GM18520 (cell line): ENCODE measurements at regions not wholly inside any gene's neighbourhood (a gene's known extent, or its start where the extent isn't known, plus 50 kb on each side); places are given as distances from the start of the nearest gene placed in this dataset.

Experiments used
- ATAC-seq: cut with Tn5 transposase; IDR thresholded peaks from one replicate; pipeline ENCODE4 v1.9.1; 2021; ENCODE audit not compliant: unreplicated experiment

DNA sequence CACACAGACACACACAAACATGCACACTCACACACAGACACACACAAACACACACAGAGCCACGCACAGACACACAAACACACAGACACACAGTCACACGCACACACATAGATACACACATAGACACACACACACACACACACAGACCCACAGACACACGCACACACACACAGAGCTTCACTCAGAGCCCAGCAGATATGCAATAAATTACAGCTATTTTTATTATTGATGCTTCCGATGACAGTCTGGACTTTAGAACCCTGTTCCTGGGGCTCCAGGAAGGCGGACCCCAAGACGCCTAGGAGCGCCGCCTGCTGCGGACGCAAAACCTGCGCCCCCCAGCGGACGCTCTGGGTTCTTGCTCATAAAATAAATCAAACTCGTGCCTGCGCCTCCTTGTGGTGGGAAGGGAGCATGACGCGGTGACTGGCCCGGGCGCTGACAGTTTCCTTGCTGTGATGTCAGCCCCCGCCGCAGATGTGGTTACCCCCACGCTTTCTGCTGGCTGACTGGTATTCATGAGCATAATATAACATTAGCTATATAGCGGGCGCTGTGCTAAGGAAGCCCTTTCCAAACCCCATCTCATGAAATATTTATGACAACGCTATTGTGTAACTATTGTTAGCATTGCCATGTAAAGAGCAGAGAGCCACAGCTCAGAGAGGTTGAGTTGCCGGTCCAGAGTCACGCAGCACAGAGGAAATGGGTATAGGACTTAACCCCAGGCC lies 64.4 kb upstream of the TM9SF2 start:
- peak; percentile 28 for ATAC-seq

DNA sequence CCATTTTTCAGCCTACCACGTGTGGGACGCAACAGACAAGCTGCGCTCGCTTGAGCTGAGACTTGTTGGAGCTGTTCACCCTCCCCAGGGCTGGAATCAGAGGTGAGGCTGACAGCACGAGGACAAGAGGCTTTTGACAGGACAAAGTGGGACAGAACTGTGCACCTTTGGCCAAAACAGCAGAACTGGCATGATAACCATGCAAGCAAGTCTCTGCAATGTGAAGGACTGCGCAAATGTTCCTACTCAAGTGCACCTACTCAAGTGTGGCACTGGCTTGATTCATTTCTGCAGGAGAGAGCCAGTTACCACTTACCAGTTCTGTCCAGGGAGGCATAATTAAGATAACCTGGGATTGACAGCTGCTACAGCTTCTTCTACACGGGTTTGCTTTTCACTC lies 62.2 kb upstream of the TM9SF2 start:
- no peak for ATAC-seq

DNA sequence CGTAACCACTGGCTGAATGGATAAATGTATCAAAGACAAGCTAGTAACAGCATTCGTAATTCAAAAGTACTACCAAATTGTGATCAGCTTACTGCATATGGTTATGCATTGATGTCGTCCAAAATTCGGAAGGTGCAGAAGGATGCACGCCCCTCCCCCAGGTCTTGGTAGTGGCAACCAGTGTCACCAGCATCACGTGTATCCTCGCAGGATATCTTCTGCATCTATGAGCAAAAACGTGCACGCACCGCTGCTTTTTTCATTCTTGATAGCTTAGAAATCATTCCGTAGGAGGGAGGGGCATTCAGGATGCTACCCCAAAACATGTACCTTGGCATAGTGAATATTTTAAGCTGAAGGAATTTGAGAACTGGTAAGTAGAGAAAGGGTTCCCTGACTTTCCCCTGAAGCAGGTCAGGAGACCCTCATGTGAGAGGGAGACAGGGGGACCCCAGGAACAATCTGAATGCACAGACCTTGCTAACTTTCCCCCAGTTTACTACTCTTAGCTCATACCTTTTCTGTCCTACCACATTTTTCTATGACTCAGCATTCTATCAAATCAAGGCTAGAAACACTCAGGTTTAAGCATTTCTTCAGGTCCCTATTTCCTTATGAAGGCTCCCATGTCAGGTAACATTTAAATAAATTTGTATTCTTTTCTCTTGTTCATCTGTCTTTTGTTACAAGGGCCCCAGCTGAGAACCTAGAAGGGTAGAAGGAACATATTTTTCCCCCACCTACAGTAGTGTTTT lies 61.2 kb upstream of the TM9SF2 start:
- ATAC-seq: no peak

DNA sequence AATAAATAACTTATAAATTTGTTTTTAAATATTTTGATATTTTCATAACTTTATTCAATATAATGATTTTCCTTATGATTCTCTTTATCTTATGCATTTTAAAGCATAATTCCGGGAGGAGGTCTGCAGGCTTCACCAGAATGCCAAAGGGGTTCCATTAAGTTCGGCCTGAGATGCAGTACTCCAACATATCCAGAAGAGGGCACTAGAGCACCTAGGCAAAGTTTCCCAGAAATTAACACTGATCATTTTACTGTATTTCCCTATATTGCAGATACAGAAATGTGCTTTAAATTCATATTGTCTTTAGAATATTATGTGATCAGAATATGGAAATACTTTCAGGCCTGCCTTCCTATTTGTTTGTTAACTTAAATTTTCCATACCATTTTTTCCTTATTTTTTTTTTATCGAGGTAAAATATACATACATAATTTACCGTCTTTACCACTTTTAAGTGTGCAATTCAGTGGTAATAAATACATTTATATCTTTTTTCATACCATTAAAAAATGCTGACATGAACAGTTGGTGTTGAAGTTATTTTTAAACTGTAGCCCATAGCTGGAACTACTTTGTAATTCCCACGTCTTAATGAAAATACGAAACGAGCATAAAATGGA lies 58.9 kb upstream of the TM9SF2 start:
- ATAC-seq: no peak

DNA sequence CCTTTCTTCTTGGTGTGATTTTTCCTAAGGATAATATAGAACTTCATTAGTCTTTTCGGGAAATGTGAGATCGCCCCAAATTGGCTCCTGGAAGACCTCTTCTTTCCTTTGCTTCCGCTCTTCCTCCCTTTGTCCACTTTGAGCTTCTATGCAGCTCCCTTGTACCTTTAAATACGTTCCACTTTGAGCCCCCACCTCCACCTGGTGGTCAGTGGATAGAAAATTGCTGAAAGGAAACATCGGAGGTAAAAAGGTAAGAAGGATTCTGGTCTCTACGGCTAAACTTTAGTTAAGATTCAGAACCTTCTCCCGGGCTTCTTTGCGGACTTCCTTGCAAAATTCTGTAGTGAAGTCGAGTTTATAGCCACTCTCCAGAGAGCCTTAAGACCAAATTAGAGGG lies 55.0 kb upstream of the TM9SF2 start:
- no peak for ATAC-seq

DNA sequence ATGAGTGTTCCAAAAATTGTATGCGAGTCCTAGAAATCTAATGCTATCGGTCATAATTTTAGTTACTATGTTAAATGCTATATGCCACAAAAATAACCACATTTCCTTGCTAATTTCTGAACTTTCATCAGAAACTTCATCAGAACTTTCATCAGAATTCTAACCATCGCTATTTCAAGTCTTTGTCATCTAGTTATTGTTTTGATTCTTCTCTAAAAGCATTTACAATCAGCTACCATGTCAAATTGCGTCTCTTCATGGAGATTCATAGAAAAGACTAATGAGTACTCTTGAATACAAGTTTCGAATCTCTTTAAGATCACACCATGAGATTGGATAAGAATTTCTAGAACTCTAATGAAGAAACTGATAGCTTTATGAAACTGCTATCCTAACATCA lies 52.7 kb upstream of the TM9SF2 start:
- ATAC-seq: no peak

DNA sequence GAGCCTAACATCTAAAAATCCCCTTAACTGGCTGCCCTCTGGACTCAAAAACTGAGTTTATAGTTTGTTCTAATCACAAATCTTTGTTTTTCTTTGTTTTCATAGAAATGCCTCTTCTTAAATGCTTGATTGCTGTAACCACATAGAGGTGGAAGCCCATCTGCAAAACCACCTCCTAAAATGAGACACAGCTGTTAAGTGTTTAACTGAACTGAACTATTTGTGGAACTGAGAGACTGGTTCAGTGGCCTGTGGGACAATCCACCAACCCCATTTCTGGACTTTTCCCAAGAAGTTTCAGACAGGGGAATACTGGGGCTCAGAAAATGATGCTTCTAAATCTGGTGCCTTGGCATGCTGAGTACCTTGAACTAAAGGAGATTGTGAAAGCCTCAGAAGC lies 50.9 kb upstream of the TM9SF2 start:
- ATAC-seq: no peak
